RPMI7951 (cell line): ENCODE measurements at regions not wholly inside any gene's neighbourhood (a gene's known extent, or its start where the extent isn't known, plus 50 kb on each side); places are given as distances from the start of the nearest gene placed in this dataset.

Experiments used
- DNase-seq: peaks from one replicate; pipeline ENCODE4 v3.0.0-alpha.2; 2012; ENCODE audit warnings: low read depth

DNA sequence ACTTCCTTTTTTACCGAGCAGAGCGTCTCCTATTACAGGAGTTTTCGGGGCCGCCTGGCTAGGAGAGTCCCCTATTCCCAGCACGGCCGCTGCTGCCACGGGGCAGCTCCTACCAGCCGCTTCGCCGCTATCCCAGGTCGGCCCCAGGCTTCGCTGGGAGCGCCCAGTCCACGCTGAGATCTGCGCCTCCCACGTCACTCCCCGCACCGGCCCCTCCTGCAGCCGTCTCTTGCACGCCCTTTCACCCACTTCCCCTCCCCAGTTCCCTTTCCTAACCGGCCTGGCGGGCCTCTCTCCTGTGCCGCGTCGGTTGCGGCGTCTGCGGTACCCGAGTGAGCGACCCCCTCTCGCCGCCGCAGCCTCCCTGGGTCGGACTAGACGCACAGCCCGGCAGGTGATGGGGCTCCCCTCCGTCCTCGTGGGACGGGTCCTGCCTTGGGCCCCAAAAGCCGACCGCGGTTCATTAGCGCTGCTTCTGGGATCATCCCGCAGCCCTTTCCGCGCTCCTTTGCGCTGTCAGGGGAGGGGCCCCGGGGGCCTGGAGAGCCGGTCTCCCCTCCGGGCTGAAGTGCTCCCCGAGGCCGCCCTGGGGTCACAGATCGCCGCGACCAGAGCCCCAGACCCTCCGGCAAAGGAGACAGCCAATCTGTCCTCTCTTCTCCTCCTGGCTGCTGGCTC, 1318.4 kb downstream of the TMEM121 start:
- DNase-seq: peak; percentile 28

DNA sequence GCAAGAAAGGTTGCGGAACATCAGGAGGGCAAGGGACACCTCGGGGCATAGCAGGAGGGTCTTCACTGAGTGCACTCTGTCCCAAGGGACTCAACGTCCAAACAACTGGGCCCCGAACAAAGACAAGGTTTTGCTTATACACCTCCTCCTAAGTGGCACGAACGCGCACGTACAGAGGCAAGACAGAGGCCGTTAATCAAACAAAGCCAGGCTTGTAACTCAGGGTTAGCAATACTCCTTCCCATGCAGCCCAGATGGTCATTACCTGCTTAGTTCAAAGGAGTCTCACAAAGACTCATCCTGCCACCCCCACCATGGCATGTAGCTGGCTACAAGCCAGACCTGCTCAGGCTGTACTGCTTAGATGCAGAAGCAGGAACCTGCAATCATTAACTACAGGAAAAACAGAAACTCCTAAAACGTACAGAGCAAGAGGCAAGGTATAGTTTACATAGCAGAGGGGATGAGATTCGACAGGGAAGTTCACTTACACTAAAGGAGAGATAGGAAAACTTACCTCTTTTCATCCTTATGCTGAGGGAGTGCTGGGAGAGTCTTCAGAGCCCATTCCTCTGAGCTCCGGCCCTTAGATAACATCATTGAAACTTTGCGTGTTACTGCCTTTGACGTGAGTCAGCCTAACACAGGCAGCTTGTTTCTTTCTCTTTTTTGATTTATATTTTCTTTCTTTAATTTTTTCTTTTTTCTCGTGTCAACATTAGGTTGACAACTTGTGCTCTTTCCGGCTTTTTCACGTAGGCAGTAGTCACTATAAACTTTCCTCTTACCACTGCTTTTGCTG, 1319.1 kb downstream of the TMEM121 start:
- no peak for DNase-seq

DNA sequence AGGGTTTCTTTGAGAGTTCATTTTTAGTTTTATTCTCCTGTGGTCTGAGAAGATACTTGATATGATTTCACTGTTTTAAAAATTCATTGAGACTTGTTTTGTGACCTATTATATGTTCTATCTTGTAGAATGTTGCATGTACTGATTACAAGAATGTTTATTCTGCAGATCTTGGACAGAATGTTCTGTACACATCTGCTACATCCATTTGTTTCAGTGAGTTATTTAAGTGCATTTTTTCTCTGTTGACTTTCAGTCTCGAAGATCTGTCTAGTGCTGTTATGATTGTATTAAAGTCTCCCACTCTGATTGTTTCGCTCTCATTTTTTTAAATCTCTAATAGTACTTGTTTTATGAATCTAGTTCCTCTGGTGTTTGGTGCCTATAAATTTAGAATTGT, 1319.8 kb downstream of the TMEM121 start:
- no peak for DNase-seq

DNA sequence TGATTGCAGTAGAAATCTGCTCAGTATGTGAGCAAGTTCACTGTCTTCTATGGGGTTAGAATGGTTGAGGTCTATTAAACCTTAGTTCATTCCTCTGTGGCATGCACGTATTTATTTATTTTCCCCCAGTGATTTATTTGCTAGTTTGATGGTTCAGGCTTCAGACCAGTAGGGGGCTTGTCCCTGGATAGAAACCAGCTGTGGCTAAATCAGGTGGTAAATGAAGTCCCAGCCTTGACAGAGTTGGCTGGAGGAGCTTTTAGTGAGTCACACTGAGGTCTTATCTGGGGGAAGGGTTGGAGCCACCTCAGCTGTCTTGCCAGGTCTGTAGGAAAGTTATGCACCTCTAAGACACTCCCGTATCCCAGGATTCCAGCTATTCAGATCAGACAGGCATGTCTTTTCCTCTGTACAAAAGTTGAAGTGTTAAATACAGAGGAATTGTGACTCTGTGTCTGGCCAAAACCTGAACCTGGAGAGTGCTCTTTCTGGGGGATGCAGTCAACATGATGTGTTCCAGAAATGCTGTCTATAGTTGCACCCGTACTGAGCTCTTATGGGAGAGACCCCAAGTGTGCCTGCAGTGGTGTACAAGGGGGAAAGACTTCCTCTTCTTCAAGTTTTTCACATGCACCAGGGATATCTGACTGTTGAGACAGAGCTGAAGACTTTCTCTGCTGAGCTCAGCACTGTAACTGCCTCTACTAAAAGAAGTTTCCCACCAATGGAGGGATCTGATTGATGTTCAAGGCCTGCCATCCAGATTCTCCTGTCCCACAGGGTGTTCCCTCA, 1322.1 kb downstream of the TMEM121 start:
- peak; percentile 41 for DNase-seq

DNA sequence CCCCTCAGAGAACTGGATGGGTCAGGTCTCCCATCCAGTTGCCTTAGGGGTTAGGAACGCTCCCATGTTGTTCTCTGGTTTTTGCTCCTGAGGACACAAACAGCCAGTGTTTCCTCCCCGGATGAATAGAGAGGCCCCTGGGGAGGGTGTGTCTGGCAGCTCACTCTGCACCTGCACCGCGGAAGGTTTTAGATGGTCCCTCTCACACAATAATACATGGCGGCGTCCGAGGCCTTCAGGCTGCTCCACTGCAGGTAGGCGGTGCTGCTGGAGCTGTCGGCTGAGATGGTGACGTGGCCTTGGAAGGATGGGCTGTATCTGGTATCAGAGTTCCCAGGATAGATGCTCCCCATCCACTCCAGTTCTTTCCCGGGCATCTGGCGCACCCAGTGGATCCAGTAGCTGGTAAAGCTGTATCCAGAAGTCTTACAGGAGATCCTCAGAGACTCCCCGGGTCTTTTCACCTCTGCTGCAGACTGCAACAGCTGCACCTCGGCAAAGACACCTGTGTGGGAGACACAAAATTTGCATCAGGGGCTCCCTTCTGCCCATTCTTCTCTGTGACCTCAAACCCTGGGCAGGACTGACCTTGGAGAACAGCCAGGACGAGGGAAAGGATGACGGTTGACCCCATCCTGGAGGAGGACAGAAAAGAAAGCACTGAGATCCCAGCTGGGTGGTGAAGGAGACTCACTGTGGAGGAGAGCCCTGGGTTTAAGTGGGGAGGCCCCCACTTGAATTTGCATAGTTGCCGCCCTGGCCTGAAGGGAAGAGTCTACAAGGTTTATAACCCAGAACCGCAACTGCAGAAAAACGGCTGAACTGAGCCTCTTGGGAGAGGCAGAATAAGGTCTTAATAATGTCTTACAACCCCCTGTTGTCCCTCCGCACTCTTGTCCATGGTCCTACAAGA, 1324.8 kb downstream of the TMEM121 start:
- DNase-seq: no peak

DNA sequence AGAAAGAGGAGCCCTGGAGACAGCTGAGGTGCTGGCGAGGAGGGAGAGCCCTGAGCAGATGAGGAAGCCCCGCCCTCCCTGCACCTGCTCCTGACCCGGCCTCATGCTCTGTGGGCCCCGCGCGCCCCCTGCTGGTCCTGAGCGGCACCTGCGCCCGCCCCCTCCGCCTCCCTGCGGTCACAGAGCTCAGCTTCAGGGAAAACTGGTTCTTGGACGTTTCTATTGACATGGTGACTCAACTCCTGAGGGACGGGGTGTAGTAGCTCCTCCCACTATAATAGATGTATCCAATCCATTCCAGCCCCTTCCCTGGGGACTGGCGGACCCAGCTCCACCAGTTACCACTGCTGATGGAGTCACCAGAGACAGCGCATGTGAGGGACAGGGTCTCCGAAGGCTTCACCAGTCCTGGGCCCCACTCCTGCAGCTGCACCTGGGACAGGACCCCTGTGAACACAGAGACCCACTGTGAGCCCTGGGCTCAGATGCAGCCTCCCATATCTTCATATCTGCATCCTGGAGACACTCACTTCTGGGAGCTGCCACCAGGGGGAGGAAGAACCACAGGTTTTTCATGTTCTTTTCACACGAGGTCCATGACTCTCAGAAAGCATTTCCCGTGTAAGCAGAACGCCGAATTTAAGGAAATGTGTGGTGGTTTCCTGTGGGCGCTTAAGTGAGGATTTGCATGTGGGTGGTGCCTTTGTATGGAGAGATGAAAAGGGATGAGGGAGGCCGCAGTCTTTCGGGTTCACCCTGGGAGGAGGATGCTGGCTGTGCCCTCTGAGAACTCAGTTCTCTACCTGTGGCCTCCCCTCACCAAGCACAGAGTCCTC, 1346.4 kb downstream of the TMEM121 start:
- no peak for DNase-seq

DNA sequence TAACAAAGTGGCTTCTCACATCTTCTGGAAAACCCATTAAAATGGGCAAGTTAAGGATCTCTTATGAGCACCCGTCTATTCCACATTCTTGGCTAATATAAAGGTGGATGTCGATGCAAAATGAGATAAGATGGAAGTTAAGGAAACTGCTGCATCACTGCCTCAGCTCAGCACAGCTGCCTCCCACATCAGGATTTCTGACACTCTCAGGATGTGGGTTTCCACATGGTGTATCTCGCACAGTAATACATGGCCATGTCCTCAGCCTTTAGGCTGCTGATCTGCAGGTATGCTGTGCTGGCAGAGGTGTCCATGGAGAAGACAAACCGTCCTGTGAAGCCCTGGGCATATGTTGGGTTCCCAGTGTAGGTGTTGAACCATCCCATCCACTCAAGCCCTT, 1348.0 kb downstream of the TMEM121 start:
- no peak for DNase-seq

DNA sequence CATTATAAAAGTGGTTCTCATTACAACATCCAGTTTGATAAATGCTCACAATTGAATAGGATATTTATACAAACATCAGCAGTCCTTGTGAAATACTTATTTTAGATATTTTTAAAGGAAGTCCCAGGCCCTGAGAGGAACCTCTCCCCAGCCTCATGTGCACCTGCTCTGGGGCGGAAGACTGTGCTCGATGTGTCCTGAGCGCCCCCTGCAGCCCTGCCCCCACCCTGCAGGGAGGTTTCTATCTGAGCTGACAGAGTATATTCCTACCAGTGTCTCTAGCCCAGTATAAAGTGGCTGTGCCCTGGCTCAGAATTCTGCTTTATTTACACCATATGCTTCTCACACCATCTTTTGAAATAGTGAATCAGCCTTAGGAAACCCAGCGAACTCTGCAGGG, 1349.1 kb downstream of the TMEM121 start:
- DNase-seq: no peak

DNA sequence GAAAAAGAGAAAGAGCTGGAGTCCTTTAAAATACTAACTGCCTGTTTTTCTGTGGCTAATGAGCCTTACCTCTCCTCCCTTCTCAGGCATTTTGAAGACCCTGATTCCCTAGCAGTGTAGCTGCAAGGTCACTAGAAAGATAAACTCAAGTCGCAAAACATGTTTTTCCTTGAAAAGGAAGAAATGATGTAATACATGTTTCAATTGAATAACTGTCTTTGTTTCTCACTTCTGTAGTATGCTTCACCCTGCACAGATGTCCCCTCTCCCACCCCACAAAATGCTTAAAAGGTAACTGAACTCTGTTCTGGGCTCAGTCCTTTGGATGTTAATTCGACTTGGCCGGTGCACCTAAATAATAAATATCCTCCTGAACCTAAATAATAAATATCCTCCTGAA, 1350.3 kb downstream of the TMEM121 start:
- no peak for DNase-seq

DNA sequence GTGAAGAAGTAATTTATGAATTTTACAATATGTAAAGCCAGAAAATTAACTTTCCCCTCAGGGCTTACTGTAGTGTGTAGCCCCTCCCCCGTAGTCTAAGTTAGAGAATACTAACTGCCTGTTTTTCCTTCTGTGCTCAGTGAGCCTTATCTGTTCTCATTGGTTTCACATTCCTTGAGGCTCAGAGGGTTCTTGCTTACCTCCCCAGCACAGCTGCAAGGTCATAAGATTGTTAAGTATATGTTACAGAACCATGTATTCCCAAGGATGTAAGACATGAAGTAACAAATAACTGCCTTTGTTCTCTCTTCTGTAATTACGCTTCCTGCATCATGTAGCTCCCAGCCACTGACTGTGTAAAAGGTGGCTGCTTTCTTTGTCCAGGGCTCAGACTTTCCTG, 1351.1 kb downstream of the TMEM121 start:
- DNase-seq: no peak

DNA sequence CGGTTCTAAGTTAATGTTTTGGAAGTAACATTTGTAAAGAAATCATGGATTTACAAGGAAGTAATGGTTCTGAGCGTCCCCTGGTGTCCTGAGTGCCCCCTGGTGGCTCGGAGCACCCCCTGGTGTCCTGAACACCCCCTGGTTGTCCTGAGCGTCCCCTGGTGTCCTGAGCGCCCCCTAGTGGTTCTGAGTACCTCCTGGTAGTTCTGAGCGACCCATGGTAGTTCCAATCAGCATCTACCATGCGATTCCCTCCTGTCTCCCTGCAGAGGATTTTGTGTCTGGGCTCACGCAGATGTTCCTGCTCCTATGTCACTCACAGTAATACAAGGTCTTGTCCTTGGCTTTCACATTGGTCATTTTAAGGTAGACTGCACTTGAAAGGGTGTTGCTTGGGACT, 1352.9 kb downstream of the TMEM121 start:
- no peak for DNase-seq

DNA sequence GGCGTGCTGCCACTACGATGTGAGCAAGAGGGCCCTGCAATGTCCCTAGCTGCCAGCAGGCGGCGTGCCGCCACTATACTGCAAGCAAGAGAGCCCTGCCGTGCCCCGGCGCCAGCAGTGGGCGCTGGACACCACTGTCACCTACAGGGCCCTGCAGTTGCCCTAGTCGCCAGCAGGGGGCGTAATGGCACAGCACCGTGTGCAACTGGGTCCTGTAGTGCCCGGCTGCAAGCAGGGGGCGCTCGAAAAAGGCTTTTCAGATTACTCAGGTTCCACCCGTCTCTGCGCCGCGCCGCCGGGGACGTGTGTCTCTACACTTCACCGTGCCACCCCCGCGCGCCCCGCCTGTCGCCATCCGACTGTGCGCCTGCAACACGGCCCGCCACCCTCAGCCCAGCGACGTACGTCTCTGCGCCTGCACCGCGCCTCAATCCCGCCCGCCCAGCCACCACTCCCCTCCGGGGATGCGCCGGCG, 1356.9 kb downstream of the TMEM121 start:
- no peak for DNase-seq
